Colon (tissue), 2 donors: ENCODE measurements at regions not wholly inside any gene's neighbourhood (a gene's known extent, or its start where the extent isn't known, plus 50 kb on each side); places are given as distances from the start of the nearest gene placed in this dataset.

Experiments used
- FAIRE-seq: peaks from 2 replicates; lab custom pipeline; 2012; peaks lifted over from hg19 to GRCh38; lab: Jason Lieb, UNC
- donor health status: control.
- donor health status: control.

DNA sequence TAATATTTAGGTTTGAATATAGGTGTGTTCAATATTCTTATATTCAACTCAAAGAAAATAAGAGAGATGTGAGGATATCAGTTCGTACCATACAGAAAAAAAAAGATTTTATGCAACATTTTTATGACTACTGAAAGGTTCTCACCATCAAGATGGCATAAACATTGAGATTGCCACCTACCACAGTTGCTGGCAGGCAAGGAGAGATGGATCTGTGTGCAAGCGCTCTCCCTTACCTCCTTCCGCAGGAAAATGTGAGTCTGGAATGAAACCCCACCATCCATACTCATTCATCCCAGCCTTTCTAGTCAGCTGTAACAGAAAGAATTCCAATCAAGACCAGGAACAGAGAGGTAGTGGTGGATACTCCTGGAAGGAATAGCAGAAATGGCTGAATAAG, 376.9 kb downstream of the PPP3CA start:
- no peak for FAIRE-seq

DNA sequence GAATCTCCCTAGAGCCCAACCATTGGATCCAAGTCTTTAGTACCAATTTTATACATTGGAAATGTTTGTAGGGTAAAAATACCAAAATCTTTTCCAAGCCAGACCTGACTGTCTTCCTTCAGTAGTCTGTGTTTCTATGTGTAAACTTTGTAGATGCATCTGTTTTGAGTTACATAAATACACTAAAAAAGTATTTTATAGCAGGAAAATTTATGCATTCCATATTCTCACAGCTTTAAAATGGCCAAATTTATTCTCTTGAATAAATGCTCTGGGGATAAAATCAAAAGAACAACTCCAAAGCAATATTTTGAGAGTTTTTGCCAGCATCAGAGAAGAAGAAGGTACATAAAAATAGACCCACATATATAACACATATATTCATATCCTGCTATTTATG, 377.4 kb downstream of the PPP3CA start:
- FAIRE-seq: no peak

DNA sequence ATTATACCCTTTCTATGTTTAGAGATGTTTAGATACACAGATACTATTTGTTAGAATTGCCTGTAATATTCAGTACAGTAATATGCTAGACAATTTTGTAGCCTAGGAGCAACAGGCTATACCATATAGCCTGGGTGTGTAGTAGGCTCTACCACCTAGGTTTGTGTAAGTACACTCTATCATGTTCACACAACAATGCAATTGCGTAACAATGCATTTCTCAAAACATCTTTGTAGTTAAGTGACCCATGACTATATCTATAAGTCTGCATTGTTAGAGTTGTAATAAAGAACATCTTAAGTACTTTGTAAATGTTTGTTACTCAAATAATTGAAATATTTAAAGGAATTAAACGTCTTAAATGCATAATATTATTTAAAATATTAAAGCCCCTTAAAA, 379.3 kb downstream of the PPP3CA start:
- FAIRE-seq: no peak

DNA sequence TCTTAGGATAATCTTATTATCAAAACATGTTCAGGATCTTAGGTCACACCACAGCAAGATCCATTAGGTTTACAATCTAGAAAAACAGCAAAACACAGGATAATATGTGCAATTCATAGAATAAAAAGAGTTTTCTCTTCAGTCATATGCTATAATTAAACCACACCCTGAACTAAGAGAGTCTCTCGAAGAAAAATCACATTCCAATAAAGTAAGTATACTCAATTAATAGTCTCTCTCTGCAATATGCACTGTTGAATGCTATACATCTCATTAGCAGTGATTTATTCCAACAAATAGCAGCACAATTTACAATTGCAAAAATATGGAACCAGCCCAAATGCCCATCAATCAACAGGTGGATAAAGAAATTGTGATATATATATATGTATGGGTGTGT, 383.7 kb downstream of the PPP3CA start:
- FAIRE-seq: no peak

DNA sequence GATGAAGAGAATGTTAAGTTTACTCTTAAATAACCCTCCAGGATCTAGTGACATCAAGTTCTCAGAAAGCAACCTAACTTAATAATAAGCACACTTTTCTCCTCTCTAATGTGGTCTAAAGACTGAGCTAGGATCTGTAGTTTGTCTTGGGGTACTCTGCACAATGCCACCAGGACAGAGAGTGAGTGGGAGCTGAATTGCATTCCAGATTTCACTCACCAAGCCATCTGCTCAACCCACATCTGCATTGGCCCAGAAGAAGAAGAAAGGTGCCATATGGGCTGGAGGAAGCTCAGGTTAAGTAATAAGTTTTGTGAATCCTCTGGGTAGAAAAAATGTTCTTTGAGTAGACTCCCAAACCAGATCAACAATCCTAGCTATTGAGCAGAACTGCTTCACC, 384.6 kb downstream of the PPP3CA start:
- FAIRE-seq: no peak

DNA sequence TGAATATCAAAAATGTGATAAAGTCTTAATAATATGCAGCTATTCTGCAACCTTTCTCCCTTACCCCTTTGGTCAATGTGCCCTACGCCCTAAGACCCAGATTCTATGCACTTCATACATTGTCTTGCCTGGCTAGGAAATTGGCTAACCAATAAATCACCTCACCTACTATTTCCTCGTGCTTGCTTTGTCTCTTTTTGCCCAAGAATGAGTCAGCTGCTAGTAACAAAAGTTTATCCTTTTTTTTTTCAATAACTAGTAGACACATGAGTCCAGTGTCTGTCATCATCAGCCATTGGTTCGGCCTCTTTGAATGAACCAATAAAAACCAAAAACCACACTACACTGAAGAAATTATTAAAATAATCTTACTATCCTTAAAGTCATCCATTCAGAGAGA, 387.1 kb downstream of the PPP3CA start:
- FAIRE-seq: no peak

DNA sequence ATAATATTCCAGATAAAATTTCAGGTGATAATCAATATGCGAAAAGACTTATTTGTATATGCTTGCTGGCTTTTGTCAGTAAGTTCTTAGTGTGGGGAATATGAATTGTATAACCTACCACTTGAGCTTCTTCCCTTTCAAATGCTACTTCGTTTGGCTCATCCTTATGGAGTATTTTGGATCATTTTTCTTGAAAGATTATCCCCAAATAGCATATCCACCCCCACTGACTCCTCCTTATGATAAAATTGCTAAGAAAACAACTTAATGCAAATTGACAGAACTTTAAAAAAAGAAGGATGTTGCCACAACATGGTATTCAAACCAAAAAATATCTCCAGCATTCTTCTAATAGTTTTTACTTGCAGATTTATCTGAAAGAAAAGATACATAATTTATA, 393.3 kb downstream of the PPP3CA start:
- no peak for FAIRE-seq

DNA sequence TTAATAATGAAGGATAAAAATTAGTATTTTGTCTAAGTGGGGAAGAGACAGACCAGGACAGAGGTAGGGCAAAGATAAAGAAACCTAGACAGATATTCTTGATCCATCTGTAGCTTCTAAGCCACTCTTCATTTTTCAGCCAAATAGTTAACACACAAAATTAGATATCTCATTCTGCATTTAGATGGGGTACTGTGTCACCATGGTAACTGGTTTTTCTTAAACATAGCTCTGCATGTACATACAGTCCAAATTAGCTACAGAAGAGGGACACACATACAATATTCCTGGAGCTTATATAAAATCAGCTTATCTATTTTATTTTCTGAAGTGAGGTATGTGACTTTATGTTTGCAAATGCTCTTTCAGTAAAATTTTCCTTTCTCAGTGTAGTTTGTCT, 393.7 kb downstream of the PPP3CA start:
- no peak for FAIRE-seq

DNA sequence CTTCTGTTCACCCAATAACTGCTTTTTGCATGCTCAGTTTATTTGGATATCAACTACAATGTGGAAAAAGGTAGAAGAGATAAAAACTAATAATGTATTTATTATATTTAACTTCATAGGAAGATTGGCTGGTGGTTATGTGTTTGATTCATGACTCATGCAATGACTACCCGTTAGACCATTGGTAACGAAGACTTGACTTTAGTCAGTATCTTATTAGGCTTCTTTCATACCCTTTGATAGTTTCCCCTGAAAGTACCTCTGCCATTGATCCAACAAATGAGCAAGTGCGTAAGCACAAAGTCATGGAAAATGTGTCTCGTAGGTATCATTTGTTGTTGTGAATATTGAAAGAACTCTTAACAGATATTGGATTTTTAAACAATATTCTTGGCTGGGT, 394.7 kb downstream of the PPP3CA start:
- FAIRE-seq: no peak

DNA sequence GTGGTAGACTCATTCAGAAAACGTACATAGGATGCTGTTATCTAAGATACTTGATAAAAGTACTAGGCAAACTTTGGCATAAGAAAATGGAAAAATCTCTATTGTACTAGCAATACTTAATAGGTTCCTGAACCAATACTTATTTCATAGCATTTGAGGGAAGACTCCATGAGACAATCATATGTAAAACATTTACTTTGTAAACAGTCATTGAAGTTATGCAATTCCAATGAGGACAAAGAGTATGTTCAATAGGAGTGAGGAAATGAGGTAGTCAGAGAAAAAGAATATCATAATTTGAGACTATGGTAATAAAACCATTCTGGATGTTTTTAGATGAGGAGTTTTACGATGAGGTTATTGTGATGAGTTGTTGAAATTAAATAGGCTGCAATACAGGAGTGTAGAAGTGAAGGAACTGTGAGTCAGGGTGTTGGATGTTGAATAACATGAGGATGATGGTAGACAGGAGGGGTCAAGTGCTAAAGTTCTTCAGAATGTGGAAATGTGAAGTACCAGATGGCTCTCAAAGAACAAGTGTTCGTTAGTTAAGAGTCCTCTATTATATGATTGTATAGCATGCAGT, 397.9 kb downstream of the PPP3CA start:
- FAIRE-seq: no peak

DNA sequence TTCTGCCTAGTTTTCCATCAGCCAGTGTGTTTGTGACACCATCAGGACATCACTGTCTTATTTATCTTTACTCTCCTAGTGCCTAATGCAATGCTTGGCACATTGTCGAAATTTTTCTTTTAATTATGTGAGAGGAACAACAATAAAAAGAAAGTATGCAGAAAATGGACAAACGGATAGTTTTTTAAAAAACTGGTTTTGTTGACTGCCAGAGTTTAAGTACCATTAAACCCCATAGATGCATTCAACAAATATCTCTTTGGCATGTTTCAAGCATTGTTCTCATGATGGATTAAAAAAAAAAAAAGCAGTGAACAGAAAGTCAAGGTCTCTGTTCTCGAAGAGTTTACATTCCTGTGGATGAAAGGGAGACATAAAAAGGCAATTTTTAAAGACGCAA, 398.4 kb downstream of the PPP3CA start:
- FAIRE-seq: no peak

DNA sequence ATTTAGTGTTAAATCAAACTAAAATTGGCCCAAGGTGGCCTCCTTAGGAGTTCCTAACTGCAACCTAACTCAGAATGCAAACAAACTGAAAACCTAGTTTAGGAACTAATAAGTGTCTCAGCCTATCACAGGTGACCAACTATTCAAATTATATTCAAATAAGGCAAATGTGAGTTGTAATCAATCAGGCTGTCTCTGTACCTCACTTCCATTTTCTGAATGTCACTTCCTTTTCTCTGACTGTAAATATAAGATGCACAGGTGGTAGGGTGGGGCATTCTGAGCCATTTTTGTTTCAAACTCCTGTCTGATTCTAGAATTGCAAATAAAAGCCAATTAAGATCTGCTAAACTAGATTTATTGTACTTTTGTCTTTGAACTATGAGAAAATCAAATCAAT, 401.5 kb downstream of the PPP3CA start:
- FAIRE-seq: no peak

DNA sequence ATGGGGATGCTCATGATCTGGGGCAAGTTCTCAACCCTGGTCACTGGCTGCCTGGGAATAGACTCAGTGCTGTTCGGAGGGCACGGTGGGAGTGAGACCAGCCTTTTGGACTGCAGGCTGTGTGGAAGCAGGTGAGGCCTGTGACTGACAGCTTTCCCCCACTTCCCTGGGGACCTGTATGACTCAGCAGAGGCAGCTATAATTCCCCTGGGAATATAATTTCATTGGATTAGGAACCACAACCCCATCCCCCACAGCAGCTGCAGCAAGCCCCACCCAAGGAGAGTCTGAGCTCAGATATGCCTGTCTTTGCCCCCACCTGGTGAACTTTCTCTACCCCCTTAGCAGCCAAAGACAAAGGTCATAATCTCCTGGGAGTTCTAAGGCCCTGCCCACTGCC, 408.6 kb downstream of the PPP3CA start:
- FAIRE-seq: no peak

DNA sequence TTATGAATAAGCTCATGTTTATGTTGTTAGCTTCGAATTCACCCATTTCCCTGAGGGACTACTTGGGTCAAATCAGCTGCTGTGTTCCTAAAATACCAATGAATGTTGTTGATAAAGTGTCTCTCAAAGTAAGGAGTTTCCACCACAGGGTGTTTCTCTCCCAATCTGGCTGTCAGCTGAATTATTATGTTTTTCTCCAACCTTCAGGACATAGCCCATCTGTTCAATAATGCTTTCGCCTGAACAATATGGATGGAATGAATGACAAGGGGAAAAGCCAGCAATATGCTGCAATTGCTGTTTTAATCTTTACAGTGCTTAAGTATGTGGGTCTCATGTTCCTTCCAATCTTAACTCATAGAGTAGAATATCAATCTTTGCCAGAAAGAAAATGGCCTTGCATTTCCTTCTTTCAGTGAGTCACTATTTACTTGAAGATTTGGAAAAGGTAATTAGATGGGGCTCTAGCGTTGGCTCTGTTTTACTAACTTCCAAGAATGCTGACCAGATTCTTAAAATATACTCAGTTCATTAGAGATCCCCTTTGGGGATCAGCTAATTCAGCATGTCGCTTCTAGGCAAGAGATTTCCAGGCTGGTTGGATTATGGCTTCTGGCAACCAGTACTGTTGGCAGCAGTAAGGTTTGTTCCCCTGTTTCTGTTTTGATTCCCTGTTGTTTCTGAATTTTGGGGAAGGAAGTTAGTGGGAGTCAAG, 410.5 kb downstream of the PPP3CA start:
- FAIRE-seq: no peak

DNA sequence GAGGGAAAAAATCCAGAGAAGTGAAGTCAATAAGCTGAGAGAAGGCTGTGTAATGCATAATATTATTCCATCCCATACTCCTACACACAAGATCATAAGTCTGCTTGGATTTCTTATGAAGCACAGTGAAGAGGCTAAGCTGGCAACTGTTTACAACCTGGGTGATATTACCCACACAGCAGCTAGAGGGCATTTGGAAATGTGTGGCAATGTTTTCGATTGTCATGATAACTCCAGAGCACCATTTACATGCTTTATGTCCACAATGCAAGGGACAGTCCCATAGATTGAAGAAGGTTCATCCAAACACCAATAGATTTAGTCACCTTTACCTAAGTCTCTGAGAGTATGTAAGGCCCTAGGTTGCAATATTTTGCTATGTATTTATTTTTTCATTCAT, 412.2 kb downstream of the PPP3CA start:
- no peak for FAIRE-seq

DNA sequence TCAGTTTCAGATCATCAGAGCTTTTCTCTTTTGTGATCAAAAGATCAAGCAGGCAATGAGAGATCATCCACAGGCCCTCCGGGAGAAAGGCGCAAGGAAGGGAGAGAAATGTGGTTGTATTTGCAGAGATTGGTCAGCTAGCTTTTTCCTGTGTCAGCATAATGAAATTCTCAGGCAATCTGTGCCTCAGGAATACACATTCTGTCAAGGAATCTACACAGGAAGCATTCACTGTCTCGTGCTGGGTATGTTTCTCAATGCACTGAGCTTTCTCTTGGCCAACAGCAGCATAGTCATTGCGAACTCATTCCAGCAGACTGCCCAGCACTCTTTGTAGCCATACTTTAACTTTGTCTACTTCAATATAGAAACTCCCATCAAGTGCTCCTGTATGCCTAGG, 413.7 kb downstream of the PPP3CA start:
- FAIRE-seq: no peak

DNA sequence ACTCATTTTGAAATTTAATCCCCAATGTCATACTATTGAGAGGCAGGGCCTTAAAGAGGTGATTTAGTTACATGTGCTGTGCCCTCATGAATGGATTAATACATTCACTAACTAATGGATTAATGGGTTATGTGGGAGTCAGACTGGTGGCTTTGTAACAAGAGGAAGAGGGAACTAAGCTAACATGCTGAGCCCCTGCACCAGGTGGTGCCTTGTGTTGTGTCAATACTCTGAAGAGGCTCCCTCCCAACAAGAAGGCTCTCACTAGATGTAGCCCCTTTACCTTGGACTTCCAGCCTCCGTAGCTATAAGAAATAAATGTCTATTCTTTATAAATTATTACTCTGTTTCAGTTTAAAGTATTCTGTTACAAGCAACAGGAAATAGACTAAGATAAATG, 411.9 kb upstream of the EMCN start:
- no peak for FAIRE-seq

DNA sequence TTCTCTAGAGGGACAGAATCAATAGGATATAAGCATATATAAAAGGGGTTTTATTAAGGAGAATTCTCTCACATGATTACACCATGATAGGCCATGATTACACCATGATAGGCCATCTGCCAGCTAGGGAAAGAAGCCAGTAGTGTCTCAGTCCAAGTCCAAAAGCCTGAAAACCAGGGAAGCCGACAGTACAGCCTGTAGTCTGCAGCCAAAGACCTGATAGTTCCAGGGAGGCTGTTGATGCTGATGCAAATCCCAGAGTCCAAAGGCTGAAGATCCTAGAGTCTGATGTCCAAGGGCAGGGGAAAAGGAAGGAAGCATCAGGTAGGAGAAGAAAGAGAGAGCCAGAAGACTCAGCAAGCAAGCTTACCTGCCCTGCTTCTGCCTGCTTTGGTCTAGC, 411.3 kb upstream of the EMCN start:
- FAIRE-seq: no peak

DNA sequence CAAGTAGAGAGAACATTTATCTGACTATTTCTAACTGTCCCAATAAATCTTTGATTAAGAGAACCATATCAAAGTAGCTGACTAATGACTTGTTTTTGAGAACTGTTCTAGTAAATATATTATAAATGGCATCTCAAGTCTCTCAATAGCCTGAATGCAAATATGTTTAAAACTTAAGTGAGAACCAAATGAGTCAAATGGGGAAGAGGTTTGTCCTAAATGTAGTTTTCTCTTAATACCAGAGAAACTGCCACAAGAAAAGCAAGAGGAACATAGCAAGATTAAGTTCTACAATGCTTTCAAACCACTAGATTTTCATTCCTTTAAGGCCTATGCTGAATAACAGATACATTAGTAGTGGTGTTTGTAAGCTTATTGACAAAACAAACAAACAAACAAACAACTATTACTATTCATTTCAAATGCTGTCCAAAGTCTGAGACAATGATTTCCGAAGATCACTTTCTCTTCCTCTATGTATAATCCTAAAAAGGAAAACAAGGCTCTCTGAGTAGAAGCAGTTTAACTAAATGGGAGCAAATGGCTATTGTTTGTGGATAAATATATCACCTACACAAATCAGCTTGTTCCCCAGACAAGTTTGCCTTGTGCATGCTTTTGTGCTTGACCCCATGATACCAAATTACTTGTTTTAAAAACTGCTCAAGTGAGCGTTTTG, 408.4 kb upstream of the EMCN start:
- no peak for FAIRE-seq

DNA sequence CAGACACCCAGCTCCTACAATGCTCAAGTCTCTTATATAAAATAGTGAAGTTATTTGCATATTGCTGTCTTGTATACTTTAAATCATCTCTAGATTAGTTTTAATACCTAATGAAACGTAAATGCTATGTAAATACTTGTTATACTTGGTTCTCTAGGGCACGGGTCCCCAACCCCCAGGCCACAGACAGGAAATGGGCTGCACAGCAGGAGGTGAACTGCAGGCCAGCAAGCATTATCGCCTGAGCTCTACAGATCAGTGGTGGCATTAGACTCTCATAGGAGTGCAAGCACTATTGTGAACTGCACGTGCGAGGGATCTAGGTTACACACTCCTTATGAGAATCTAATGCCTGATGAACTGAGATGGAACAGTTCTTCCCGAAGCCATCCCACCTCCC, 395.9 kb upstream of the EMCN start:
- FAIRE-seq: no peak

DNA sequence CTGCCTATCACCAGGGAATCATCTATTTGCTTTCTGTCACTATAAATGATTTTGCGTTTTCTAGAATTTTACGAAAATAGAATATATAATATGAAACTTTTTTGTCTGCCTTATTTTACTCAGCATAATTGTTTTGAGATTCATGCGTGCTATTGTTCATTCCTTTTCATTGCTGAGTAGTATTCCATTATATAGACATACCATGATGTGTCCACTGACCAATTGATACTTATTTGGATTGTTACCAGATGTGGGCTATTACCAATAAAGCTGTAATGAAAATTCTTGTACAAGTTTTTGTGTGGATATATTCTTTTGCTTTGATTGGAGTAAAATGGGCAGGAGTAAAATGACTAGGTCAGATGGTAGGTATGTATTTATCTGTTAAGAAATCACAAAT, 390.7 kb upstream of the EMCN start:
- FAIRE-seq: no peak

DNA sequence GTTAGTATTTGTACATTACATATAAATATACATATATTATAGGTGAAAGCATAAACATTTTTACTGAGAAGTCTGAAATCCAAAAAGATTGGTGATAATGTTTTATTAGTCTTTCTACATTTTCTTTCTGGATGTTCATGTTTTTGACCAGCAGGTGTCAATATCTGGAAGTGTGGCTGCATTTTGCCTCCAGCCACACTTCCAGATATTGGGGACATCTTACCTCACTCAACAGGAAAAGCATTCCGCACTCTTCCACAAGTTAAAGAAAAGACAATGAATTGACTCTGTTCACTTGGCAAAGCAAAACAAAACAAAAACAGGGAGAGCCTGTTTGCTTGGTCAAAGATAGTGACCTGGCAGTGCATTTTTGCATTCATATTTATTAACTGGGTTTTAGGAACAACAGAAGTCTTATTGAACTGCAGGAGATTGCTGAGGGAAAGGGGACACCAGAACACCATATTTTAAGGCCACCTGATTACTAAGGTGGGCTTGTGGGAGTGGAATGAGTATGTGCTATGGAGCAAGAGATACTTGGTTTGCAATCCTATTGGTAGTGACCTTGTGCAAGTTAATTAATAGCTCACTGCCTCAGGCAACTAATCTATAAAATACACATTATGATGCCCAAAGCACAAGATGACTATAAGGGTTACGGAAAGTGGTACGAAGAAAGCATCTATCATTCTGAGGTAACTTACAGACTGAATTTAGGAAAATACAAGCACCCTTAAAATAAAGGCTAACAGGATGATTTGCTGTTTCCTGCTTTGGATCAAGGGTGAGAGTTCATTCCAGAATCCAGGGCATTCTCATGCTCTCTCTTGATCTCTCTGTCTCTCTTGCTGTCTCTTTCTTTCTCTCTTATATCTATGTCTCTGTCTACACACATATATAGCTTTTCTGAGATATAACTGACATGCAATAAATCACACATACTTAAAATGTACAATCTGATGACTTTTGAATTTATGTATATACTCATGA, 389.9 kb upstream of the EMCN start:
- peak; percentile 53 for FAIRE-seq

DNA sequence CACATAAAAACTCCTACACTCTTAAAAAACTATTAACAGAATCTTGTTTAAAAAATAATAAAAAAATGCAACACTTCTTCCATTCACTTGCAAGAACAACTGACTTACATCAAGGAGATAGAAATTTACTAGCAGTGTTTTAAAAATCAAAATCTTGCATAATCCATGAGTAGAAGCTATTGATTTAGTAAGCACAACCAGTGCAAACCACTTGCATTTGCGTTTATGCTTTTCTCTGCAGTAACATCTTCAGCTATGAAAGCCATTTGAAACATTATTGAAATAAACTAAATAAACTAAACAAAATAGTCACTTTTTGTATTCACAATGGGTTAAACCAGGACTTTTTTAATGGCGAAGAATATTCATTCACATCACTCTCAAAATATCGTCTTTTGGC, 389.2 kb upstream of the EMCN start:
- FAIRE-seq: no peak
